Smooth muscle cell (in vitro differentiated cells): ENCODE measurements at regions not wholly inside any gene's neighbourhood (a gene's known extent, or its start where the extent isn't known, plus 50 kb on each side); places are given as distances from the start of the nearest gene placed in this dataset.

Experiments used
- DNase-seq: peaks from one replicate; lab custom pipeline; 2025; ENCODE audit not compliant: unreplicated experiment; lab: John Stamatoyannopoulos, UW
- H2AFZ ChIP-seq: fragments of 200-600 bp; sonication (generic); 2 replicates; pipeline ENCODE4 v1.6.0; 2016; ENCODE audit warnings: antibody characterized with exemption, low read depth, mild to moderate bottlenecking
- H3F3A ChIP-seq: fragments of 200-600 bp; sonication (generic); 2 replicates; pipeline ENCODE4 v1.6.0; 2017; ENCODE audit warnings: antibody characterized with exemption, low read depth
- H3K27ac ChIP-seq: fragments of 200-600 bp; sonication (generic); 2 replicates; pipeline ENCODE4 v1.5.1; 2016; ENCODE audit warnings: low read depth, mild to moderate bottlenecking
- H3K27me3 ChIP-seq: fragments of 200-600 bp; sonication (generic); 2 replicates; pipeline ENCODE4 v1.6.1; 2016; ENCODE audit warnings: low read depth, mild to moderate bottlenecking
- H3K36me3 ChIP-seq: fragments of 200-600 bp; sonication (generic); 2 replicates; pipeline ENCODE4 v1.5.1; 2016; ENCODE audit warnings: low read depth
- H3K4me1 ChIP-seq: fragments of 200-600 bp; sonication (generic); 2 replicates; pipeline ENCODE4 v1.5.1; 2016; ENCODE audit warnings: low read depth
- H3K4me2 ChIP-seq: fragments of 200-600 bp; sonication (generic); 2 replicates; pipeline ENCODE4 v1.6.0; 2016; ENCODE audit warnings: mild to moderate bottlenecking
- H3K4me3 ChIP-seq: fragments of 200-600 bp; sonication (generic); 2 replicates; pipeline ENCODE4 v1.5.1; 2016; ENCODE audit warnings: mild to moderate bottlenecking
- H3K79me2 ChIP-seq: fragments of 200-600 bp; sonication (generic); 2 replicates; pipeline ENCODE4 v1.6.0; 2016; ENCODE audit warnings: low read depth, mild to moderate bottlenecking
- H3K9ac ChIP-seq: fragments of 200-600 bp; sonication (generic); 2 replicates; pipeline ENCODE4 v1.6.0; 2016; ENCODE audit warnings: low read depth
- H3K9me3 ChIP-seq: fragments of 200-600 bp; sonication (generic); replicated peaks from 2 replicates; pipeline ENCODE4 v1.5.1; 2016; ENCODE audit warnings: low read depth
- H4K20me1 ChIP-seq: fragments of 200-600 bp; sonication (generic); 2 replicates; pipeline ENCODE4 v1.6.0; 2016; ENCODE audit warnings: low read depth
- CTCF ChIP-seq: fragments of 200-600 bp; sonication (generic); IDR thresholded peaks from 2 replicates; pipeline ENCODE4 v1.5.1; 2017; ENCODE audit warnings: borderline replicate concordance, mild to moderate bottlenecking, antibody characterized with exemption; ENCODE audit not compliant: insufficient read depth, poor library complexity, severe bottlenecking
- WGBS: methylation state at CpG from one replicate; pipeline ENCODE4 v1.1.7; 2016; ENCODE audit warnings: low lambda C conversion rate; 5-methylcytosine and 5-hydroxymethylcytosine counted together

- 70% methylated on average over 2 of the region's 2 CpGs for WGBS
Observed at GRCh38 chr2:239496700-239497099, 95.9 kb upstream of the HDAC4 start.

GRCh38 chr2:239495791-239496233, 95.0 kb upstream of the HDAC4 start:
- Histone ChIP-seq H3K79me2 (no peaks in the 10 kb centered on the region), H3K9ac (no peak overlapping the region), H3K9me3 (no peaks in the 10 kb centered on the region), H3K4me2 (no peak overlapping the region), H2AFZ (no peak overlapping the region), H4K20me1 (no peaks in the 10 kb centered on the region), H3F3A (no peaks in the 10 kb centered on the region), H3K36me3 (no peaks in the 10 kb centered on the region), H3K27me3 (no peaks in the 10 kb centered on the region), H3K27ac (no peak overlapping the region), H3K4me3 (no peak overlapping the region), H3K4me1 (no peaks in the 10 kb centered on the region)
- no peak for TF ChIP-seq CTCF
- 85% methylated on average over 8 of the region's 8 CpGs for WGBS
- no peak for DNase-seq

More at GRCh38 chr2:239496700-239497099, 95.9 kb upstream of the HDAC4 start:
- no peaks in the 10 kb centered on the region for H4K20me1 ChIP-seq
- no peak overlapping the region for H2AFZ ChIP-seq
- H3F3A ChIP-seq: no peaks in the 10 kb centered on the region
- H3K4me1 ChIP-seq: no peaks in the 10 kb centered on the region
- TF ChIP-seq CTCF: no peak
- no peaks in the 10 kb centered on the region for H3K36me3 ChIP-seq
- no peaks in the 10 kb centered on the region for H3K79me2 ChIP-seq
- no peak overlapping the region for H3K4me2 ChIP-seq
- H3K27ac ChIP-seq: no peak overlapping the region
- H3K9me3 ChIP-seq: no peaks in the 10 kb centered on the region
- H3K9ac ChIP-seq: no peak overlapping the region
- DNase-seq: no peak
- no peak overlapping the region for H3K4me3 ChIP-seq
- H3K27me3 ChIP-seq: no peaks in the 10 kb centered on the region

GRCh38 chr2:239495175-239495574, 94.4 kb upstream of the HDAC4 start:
- 91% methylated on average over 4 of the region's 4 CpGs for WGBS
- Histone ChIP-seq H3K4me1 (no peaks in the 10 kb centered on the region), H3K9ac (no peak overlapping the region), H3K27ac (no peak overlapping the region), H3K4me2 (no peak overlapping the region), H3K4me3 (no peak overlapping the region), H3K36me3 (no peaks in the 10 kb centered on the region), H3F3A (no peaks in the 10 kb centered on the region), H3K27me3 (no peaks in the 10 kb centered on the region), H4K20me1 (no peaks in the 10 kb centered on the region), H2AFZ (no peak overlapping the region), H3K9me3 (no peaks in the 10 kb centered on the region), H3K79me2 (no peaks in the 10 kb centered on the region)
- DNase-seq: no peak
- TF ChIP-seq CTCF: no peak

DNA sequence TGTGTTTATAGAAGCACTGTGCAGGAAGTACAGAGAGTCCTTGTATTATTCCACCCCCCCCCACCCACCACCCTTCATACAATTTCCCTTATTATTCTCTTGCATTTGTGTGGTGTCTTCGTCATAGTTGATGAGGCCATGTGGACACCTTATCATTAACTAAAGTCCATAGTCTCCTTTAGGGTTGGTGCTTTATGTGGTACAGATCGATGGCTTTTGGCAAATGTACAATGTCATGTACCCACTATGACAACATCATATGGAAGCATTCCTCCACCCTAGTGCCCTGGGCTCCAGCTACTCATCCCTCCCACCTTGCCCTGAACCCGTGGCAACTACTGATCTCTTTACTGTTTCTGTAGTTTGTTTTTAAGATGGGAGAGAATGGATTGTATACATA, 93.8 kb upstream of the HDAC4 start:
- Histone ChIP-seq H3K4me3 (no peak overlapping the region), H3K79me2 (no peaks in the 10 kb centered on the region), H3K27me3 (no peaks in the 10 kb centered on the region), H2AFZ (no peak overlapping the region), H3K4me1 (no peaks in the 10 kb centered on the region), H4K20me1 (no peaks in the 10 kb centered on the region), H3K9me3 (no peaks in the 10 kb centered on the region), H3F3A (no peaks in the 10 kb centered on the region), H3K4me2 (no peak overlapping the region), H3K36me3 (no peaks in the 10 kb centered on the region), H3K27ac (no peak overlapping the region), H3K9ac (no peak overlapping the region)
- WGBS: 90% methylated on average over 3 of the region's 3 CpGs
- no peak for DNase-seq
- no peak for TF ChIP-seq CTCF
